CD14-positive monocyte (primary cell): ENCODE measurements at regions not wholly inside any gene's neighbourhood (a gene's known extent, or its start where the extent isn't known, plus 50 kb on each side); places are given as distances from the start of the nearest gene placed in this dataset.

Experiments
- DNase-seq, 3 donors: peaks; one replicate each; pipeline ENCODE4 v3.0.0-alpha.2; 2011 to 2022
- H2AFZ ChIP-seq: 2 replicates; pipeline ENCODE4 v1.6.0; 2012; ENCODE audit warnings: mild to moderate bottlenecking, low read depth, low read length, inconsistent platforms; ENCODE audit not compliant: insufficient read depth, poor library complexity, severe bottlenecking
- H3K27ac ChIP-seq, 2 donors: 1 replicate in 1 of 2; 2 replicates in 1 of 2; pipeline ENCODE4 v1.5.1; 2012 to 2013; ENCODE audit warnings: low read length in 2 of 2, control low read depth in 1 of 2, inconsistent platforms in 1 of 2, low read depth in 1 of 2, mild to moderate bottlenecking in 1 of 2
- H3K27me3 ChIP-seq, 2 donors: one replicate each; pipeline versions ENCODE4 v1.6.0 to v1.6.1; 2011 to 2013; ENCODE audit warnings: low read length in 2 of 2; ENCODE audit not compliant: control insufficient read depth in 2 of 2, insufficient read depth in 2 of 2
- H3K36me3 ChIP-seq, 2 donors: replicated peaks in 1 of 2; 1 replicate in 1 of 2; 2 replicates in 1 of 2; pipeline versions ENCODE4 v1.5.1 to v1.6.1; 2012 to 2013; ENCODE audit warnings: low read length in 2 of 2, control low read depth in 1 of 2, inconsistent platforms in 1 of 2, mild to moderate bottlenecking in 1 of 2; ENCODE audit not compliant: insufficient read depth in 2 of 2, control insufficient read depth in 1 of 2
- H3K4me1 ChIP-seq, 2 donors: 1 replicate in 1 of 2; 2 replicates in 1 of 2; pipeline versions ENCODE4 v1.5.1 to v1.6.1; 2012 to 2013; ENCODE audit warnings: low read length in 2 of 2, control low read depth in 1 of 2, inconsistent platforms in 1 of 2, mild to moderate bottlenecking in 1 of 2, moderate library complexity in 1 of 2; ENCODE audit not compliant: insufficient read depth in 2 of 2, control insufficient read depth in 1 of 2
- H3K4me2 ChIP-seq: replicated peaks from 2 replicates; pipeline ENCODE3; 2012; ENCODE audit warnings: low read length, moderate library complexity, mild to moderate bottlenecking; ENCODE audit not compliant: poor library complexity, severe bottlenecking; ENCODE audit errors: extremely low read depth
- H3K4me3 ChIP-seq, 3 experiments: fragments of 200-600 bp in 1 of 3; sonication (generic) in 1 of 3; replicated peaks in 1 of 3; 1 replicate in 2 of 3; 2 replicates in 1 of 3; pipeline ENCODE4 v1.5.1; 2011 to 2013; ENCODE audit warnings: low read length in 3 of 3, mild to moderate bottlenecking in 3 of 3, control low read depth in 2 of 3, low read depth in 2 of 3, inconsistent platforms in 1 of 3, moderate library complexity in 1 of 3
- H3K79me2 ChIP-seq: 2 replicates; pipeline ENCODE4 v1.6.0; 2012; ENCODE audit warnings: mild to moderate bottlenecking, control low read depth, inconsistent platforms, low read length, moderate library complexity; ENCODE audit not compliant: insufficient read depth
- H3K9ac ChIP-seq: 2 replicates; pipeline ENCODE4 v1.6.0; 2017; ENCODE audit warnings: low read length, mild to moderate bottlenecking; ENCODE audit not compliant: insufficient read depth, poor library complexity, severe bottlenecking
- H3K9me3 ChIP-seq, 2 donors: replicated peaks in 1 of 2; 1 replicate in 1 of 2; 2 replicates in 1 of 2; pipeline versions ENCODE4 v1.5.1 to v1.6.1; 2012 to 2013; ENCODE audit warnings: low read length in 2 of 2, control low read depth in 1 of 2; ENCODE audit not compliant: control insufficient read depth in 1 of 2, insufficient read depth in 1 of 2
- H4K20me1 ChIP-seq: 2 replicates; pipeline ENCODE4 v1.6.0; 2012; ENCODE audit warnings: mild to moderate bottlenecking, low read length, control low read depth, moderate library complexity; ENCODE audit not compliant: insufficient read depth
- H3K27ac Mint-ChIP-seq, 7 donors: one replicate each; pipeline ENCODE4 v1.8.0; 2020; ENCODE audit warnings: mild to moderate bottlenecking in 7 of 7, mixed read lengths in 7 of 7, moderate library complexity in 6 of 7, inconsistent platforms in 2 of 7
- H3K27me3 Mint-ChIP-seq, 3 donors: one replicate each; pipeline ENCODE4 v1.8.0; 2021 to 2022; ENCODE audit warnings: low read depth in 3 of 3, mild to moderate bottlenecking in 3 of 3, mixed read lengths in 3 of 3, moderate library complexity in 3 of 3, inconsistent platforms in 1 of 3
- H3K36me3 Mint-ChIP-seq, 2 donors: one replicate each; pipeline ENCODE4 v1.8.0; 2020; ENCODE audit warnings: mixed read lengths in 2 of 2, inconsistent platforms in 1 of 2, mild to moderate bottlenecking in 1 of 2
- H3K4me1 Mint-ChIP-seq: one replicate; pipeline ENCODE4 v1.8.0; 2020; ENCODE audit warnings: mild to moderate bottlenecking, mixed read lengths
- H3K4me3 Mint-ChIP-seq, 2 donors: one replicate each; pipeline ENCODE4 v1.8.0; 2020; ENCODE audit warnings: mild to moderate bottlenecking in 2 of 2, mixed read lengths in 2 of 2, moderate library complexity in 1 of 2
- H3K9me3 Mint-ChIP-seq, 7 donors: one replicate each; pipeline ENCODE4 v1.8.0; 2020 to 2022; ENCODE audit warnings: mixed read lengths in 7 of 7, mild to moderate bottlenecking in 6 of 7, moderate library complexity in 6 of 7, inconsistent platforms in 2 of 7
- WGBS: methylation state at CpG from one replicate; pipeline ENCODE4 v1.1.5; 2013; ENCODE audit warnings: missing lambda C conversion rate; ENCODE audit not compliant: insufficient coverage; 5-methylcytosine and 5-hydroxymethylcytosine counted together
- intact Hi-C, 2 donors: fragments of 100-400 bp; cut with micrococcal nuclease; formaldehyde crosslinking; loops; one replicate each; pipeline versions ENCODE4 v1.15.0 to v1.15.1; 2023
- TF ChIP-seq, protein P1 (sequence below): fragments of 200-600 bp; IDR thresholded peaks from one replicate; pipeline ENCODE4 v1.8.0; 2022; ENCODE audit warnings: antibody characterized with exemption, mild to moderate bottlenecking

DNA sequence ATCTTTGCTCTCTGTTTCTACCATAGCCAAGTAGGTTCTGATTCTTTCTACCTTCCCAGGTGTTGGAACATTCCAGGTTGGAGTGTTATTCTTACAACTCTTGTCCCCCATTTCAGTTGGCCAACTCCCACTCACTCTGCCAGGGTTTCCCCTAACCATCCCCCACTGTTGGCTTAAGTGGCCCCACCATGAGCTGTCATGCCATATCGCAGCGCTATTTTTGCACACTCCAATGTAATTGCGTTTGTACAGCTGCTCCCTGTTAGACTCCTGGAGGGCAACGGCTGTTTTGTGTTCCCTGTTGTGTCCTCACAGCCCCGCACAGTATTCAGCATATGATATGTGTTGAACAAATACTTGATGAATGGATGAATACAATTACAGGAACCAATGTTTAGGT, 117.7 kb upstream of the ETS2 start:
- no peak overlapping the region for H3K4me3 Mint-ChIP-seq
- no peak overlapping the region for H3K4me2 ChIP-seq
- H3K36me3 ChIP-seq: no peaks in the 10 kb centered on the region
- H3K27ac Mint-ChIP-seq: no peak overlapping the region
- H3K27me3 ChIP-seq: peaks cover 0 to 8% of the 10 kb centered on the region in 2 donors
- H4K20me1 ChIP-seq: no peaks in the 10 kb centered on the region
- H3K4me1 ChIP-seq: no peaks in the 10 kb centered on the region
- intact Hi-C loops: no loop called here
- no peak overlapping the region for H3K4me3 ChIP-seq
- H3K27me3 Mint-ChIP-seq: peaks cover 8 to 17% (median 11%) of the 10 kb centered on the region in 3 donors
- no peak for DNase-seq
- H3K27ac ChIP-seq: no peak overlapping the region
- H2AFZ ChIP-seq: no peak overlapping the region
- no peaks in the 10 kb centered on the region for H3K36me3 Mint-ChIP-seq
- H3K79me2 ChIP-seq: no peaks in the 10 kb centered on the region
- no peak overlapping the region for H3K9ac ChIP-seq
- 92% methylated on average over 2 of the region's 5 CpGs for WGBS
- TF ChIP-seq, protein P1, sequence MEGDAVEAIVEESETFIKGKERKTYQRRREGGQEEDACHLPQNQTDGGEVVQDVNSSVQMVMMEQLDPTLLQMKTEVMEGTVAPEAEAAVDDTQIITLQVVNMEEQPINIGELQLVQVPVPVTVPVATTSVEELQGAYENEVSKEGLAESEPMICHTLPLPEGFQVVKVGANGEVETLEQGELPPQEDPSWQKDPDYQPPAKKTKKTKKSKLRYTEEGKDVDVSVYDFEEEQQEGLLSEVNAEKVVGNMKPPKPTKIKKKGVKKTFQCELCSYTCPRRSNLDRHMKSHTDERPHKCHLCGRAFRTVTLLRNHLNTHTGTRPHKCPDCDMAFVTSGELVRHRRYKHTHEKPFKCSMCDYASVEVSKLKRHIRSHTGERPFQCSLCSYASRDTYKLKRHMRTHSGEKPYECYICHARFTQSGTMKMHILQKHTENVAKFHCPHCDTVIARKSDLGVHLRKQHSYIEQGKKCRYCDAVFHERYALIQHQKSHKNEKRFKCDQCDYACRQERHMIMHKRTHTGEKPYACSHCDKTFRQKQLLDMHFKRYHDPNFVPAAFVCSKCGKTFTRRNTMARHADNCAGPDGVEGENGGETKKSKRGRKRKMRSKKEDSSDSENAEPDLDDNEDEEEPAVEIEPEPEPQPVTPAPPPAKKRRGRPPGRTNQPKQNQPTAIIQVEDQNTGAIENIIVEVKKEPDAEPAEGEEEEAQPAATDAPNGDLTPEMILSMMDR: no peak
- peaks cover 3 to 25% (median 13%) of the 10 kb centered on the region in 7 donors for H3K9me3 Mint-ChIP-seq
- H3K4me1 Mint-ChIP-seq: no peaks in the 10 kb centered on the region
- H3K9me3 ChIP-seq: peaks cover 8 to 13% of the 10 kb centered on the region in 2 donors

DNA sequence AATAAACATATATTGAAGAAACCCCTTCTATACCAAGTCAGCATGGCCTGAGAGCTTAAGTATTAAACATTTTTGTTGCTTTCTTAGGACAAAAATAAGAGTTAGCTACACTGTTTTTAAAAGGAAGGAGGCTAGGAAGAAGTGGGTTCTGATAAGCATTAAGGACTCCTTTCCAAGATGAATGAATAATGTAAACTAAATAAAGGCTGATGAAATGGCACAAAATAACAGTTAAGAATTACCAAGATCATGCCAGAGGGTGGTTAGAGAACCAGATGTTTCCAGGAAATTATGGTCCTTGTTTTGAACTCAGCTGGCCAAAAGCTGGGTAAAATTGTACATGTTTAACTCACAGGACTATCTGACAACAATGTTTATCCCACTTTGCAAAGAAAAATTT, 114.1 kb upstream of the ETS2 start:
- no peaks in the 10 kb centered on the region for H3K4me1 ChIP-seq
- H3K27me3 ChIP-seq: no peaks in the 10 kb centered on the region
- no peak overlapping the region for H2AFZ ChIP-seq
- H3K36me3 ChIP-seq: no peaks in the 10 kb centered on the region
- H3K79me2 ChIP-seq: no peaks in the 10 kb centered on the region
- peaks cover 0 to 5% (median 3%) of the 10 kb centered on the region in 3 donors for H3K27me3 Mint-ChIP-seq
- TF ChIP-seq, protein P1: no peak
- H3K4me2 ChIP-seq: no peak overlapping the region
- no peak overlapping the region for H3K4me3 ChIP-seq
- H3K36me3 Mint-ChIP-seq: no peaks in the 10 kb centered on the region
- H3K9me3 Mint-ChIP-seq: peaks cover 2 to 12% (median 7%) of the 10 kb centered on the region in 7 donors
- H3K4me3 Mint-ChIP-seq: no peak overlapping the region
- no peaks in the 10 kb centered on the region for H3K4me1 Mint-ChIP-seq
- H3K9me3 ChIP-seq: peaks cover 0 to 8% of the 10 kb centered on the region in 2 donors
- H3K27ac Mint-ChIP-seq: no peak overlapping the region
- H4K20me1 ChIP-seq: no peaks in the 10 kb centered on the region
- H3K27ac ChIP-seq: no peak overlapping the region
- intact Hi-C loops: no loop called here
- no peak for DNase-seq
- no peak overlapping the region for H3K9ac ChIP-seq
